Neural cell (in vitro differentiated cells): ENCODE measurements at regions not wholly inside any gene's neighbourhood (a gene's known extent, or its start where the extent isn't known, plus 50 kb on each side); places are given as distances from the start of the nearest gene placed in this dataset.

ENCODE experiments used
- H2AFZ ChIP-seq: fragments of 200-600, 300-800 bp; sonication (generic), shearing (Covaris generic); 2 replicates; pipeline ENCODE4 v1.6.0; 2014; ENCODE audit warnings: low read depth, mild to moderate bottlenecking, antibody characterized with exemption, low read length, moderate library complexity
- H3F3A ChIP-seq: fragments of 200-600 bp; shearing (Covaris generic); 2 replicates; pipeline ENCODE4 v1.6.1; 2016; ENCODE audit warnings: mild to moderate bottlenecking, moderate library complexity, mixed read lengths, antibody characterized with exemption, low read length; ENCODE audit not compliant: insufficient read depth, poor library complexity, severe bottlenecking
- H3K27ac ChIP-seq: fragments of 200-600, 300-800 bp; sonication (generic), shearing (Covaris generic); 2 replicates; pipeline ENCODE4 v1.5.1; 2014; ENCODE audit warnings: mild to moderate bottlenecking, low read length, moderate library complexity
- H3K27me3 ChIP-seq: fragments of 300-800, 200-600 bp; sonication (generic), shearing (Covaris generic); 2 replicates; pipeline ENCODE4 v1.6.0; 2014; ENCODE audit warnings: mild to moderate bottlenecking, low read depth, low read length, moderate library complexity; ENCODE audit not compliant: insufficient read depth
- H3K36me3 ChIP-seq: fragments of 300-800, 200-600 bp; sonication (generic), shearing (Covaris generic); 2 replicates; pipeline ENCODE4 v1.5.1; 2014; ENCODE audit warnings: mild to moderate bottlenecking, antibody characterized with exemption, low read length, moderate library complexity; ENCODE audit not compliant: insufficient read depth
- H3K4me2 ChIP-seq: fragments of 300-800, 200-600 bp; sonication (generic), shearing (Covaris generic); 2 replicates; pipeline ENCODE4 v1.6.0; 2014; ENCODE audit warnings: mild to moderate bottlenecking, low read length
- H3K4me3 ChIP-seq: fragments of 300-800, 200-600 bp; sonication (generic), shearing (Covaris generic); 2 replicates; pipeline ENCODE4 v1.5.1; 2014; ENCODE audit warnings: mild to moderate bottlenecking, low read length, moderate library complexity
- H3K79me2 ChIP-seq: fragments of 200-600 bp; shearing (Covaris generic); replicated peaks from 2 replicates; pipeline ENCODE4 v1.6.0; 2014; ENCODE audit warnings: mild to moderate bottlenecking, low read length, moderate library complexity; ENCODE audit not compliant: insufficient read depth
- H3K9ac ChIP-seq: fragments of 300-800, 200-600 bp; sonication (generic), shearing (Covaris generic); 2 replicates; pipeline ENCODE4 v1.6.1; 2016; ENCODE audit warnings: mild to moderate bottlenecking, low read length, mixed read lengths
- H3K9me2 ChIP-seq: fragments of 200-600 bp; shearing (Covaris generic); 2 replicates; pipeline ENCODE4 v1.6.1; 2016; ENCODE audit warnings: mild to moderate bottlenecking, low read length, mixed read lengths; ENCODE audit not compliant: insufficient read depth
- H3K9me3 ChIP-seq: fragments of 200-600, 300-800 bp; sonication (generic), shearing (Covaris generic); 2 replicates; pipeline ENCODE4 v1.6.1; 2016; ENCODE audit warnings: mild to moderate bottlenecking, mixed run types, low read length, moderate library complexity, mixed read lengths
- H4K20me1 ChIP-seq: fragments of 200-600 bp; shearing (Covaris generic); 2 replicates; pipeline ENCODE4 v1.6.1; 2016; ENCODE audit warnings: mild to moderate bottlenecking, mixed run types; ENCODE audit not compliant: insufficient read depth
- EP300 ChIP-seq: fragments of 450-650 bp; conservative IDR thresholded peaks from 2 replicates; pipeline ENCODE4 v1.6.1; 2014; ENCODE audit warnings: antibody characterized with exemption, mild to moderate bottlenecking, moderate library complexity; ENCODE audit not compliant: poor library complexity, severe bottlenecking
- EZH2 ChIP-seq: fragments of 200-600, 300-800 bp; shearing (Covaris generic), sonication (generic); IDR thresholded peaks from 2 replicates; pipeline ENCODE4 v1.6.1; 2014; ENCODE audit warnings: antibody characterized with exemption, low read length, borderline replicate concordance, mild to moderate bottlenecking; ENCODE audit not compliant: insufficient read depth, poor library complexity, severe bottlenecking
- MXI1 ChIP-seq: fragments of 450-650 bp; conservative IDR thresholded peaks from 2 replicates; pipeline ENCODE4 v1.6.1; 2014; ENCODE audit warnings: antibody characterized with exemption, mild to moderate bottlenecking; ENCODE audit not compliant: poor library complexity, severe bottlenecking
- POLR2AphosphoS5 ChIP-seq: IDR thresholded peaks from 2 replicates; pipeline ENCODE4 v1.6.1; 2012
- RAD21 ChIP-seq: fragments of 450-650 bp; conservative IDR thresholded peaks from 2 replicates; pipeline ENCODE4 v1.6.1; 2014; ENCODE audit warnings: antibody characterized with exemption, mild to moderate bottlenecking, moderate library complexity
- SMC3 ChIP-seq: fragments of 450-650 bp; conservative IDR thresholded peaks from 2 replicates; pipeline ENCODE4 v1.6.1; 2014; ENCODE audit warnings: antibody characterized with exemption, mild to moderate bottlenecking, moderate library complexity; ENCODE audit not compliant: poor library complexity
- TAF1 ChIP-seq: IDR thresholded peaks from 2 replicates; pipeline ENCODE4 v1.6.1; 2012; ENCODE audit warnings: low read depth
- TF ChIP-seq, protein P1 (sequence below): fragments of 450-650 bp; IDR thresholded peaks from 2 replicates; pipeline ENCODE4 v1.5.1; 2014; ENCODE audit warnings: antibody characterized with exemption, mild to moderate bottlenecking, moderate library complexity; ENCODE audit not compliant: poor library complexity, severe bottlenecking
- TF ChIP-seq, protein P2 (sequence below): IDR thresholded peaks from 2 replicates; pipeline ENCODE4 v1.6.1; 2012; ENCODE audit warnings: borderline replicate concordance

DNA sequence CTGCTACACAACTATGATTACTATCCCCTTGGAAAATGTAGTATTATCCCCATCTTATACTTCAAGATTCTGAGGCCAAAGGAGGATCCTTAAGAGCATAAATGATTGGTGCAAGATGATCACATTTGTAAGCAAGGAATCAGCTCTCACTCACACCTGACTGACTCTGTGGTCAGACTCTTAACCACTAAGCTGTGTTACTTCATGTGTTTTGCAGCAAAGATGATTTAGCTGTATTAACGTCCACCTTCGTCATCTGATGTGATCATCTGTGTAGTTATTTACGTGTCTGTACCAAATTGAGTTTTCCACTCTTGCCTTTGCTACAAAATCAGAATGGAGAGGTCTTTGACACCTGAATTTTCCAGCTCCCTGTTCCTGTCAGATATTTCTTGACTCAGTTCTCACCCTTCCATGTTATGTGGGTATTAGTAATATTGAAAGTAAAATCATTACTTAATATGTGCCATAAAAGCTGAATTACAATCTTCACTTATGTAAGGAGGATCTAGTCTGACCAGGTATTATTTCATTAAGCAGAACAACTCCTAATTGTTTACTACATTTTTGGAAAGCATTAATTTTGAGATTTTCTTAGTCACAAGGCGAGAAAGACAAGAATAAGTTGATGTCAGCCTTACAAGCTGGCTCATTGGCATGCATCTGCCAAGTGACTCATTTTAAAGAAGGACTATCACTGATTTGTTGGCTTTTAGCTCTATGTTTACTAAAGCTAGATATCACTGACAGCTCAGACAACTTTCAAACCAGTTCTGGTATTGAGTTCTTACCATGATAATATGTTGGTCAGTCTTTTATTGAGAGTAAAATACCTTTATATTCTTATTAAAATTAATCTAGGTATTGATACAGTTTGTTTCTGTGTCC, 1279.8 kb upstream of the PCDH9 start:
- H3K36me3 ChIP-seq: no peaks in the 10 kb centered on the region
- no peak overlapping the region for H3K9ac ChIP-seq
- no peak overlapping the region for H3K4me3 ChIP-seq
- no peak for TF ChIP-seq EZH2
- H4K20me1 ChIP-seq: no peaks in the 10 kb centered on the region
- H3K9me3 ChIP-seq: no peaks in the 10 kb centered on the region
- no peak overlapping the region for H2AFZ ChIP-seq
- H3K9me2 ChIP-seq: no peaks in the 10 kb centered on the region
- no peaks in the 10 kb centered on the region for H3K27me3 ChIP-seq
- no peaks in the 10 kb centered on the region for H3K79me2 ChIP-seq
- H3K27ac ChIP-seq: no peak overlapping the region
- H3F3A ChIP-seq: no peaks in the 10 kb centered on the region
- no peak overlapping the region for H3K4me2 ChIP-seq

DNA sequence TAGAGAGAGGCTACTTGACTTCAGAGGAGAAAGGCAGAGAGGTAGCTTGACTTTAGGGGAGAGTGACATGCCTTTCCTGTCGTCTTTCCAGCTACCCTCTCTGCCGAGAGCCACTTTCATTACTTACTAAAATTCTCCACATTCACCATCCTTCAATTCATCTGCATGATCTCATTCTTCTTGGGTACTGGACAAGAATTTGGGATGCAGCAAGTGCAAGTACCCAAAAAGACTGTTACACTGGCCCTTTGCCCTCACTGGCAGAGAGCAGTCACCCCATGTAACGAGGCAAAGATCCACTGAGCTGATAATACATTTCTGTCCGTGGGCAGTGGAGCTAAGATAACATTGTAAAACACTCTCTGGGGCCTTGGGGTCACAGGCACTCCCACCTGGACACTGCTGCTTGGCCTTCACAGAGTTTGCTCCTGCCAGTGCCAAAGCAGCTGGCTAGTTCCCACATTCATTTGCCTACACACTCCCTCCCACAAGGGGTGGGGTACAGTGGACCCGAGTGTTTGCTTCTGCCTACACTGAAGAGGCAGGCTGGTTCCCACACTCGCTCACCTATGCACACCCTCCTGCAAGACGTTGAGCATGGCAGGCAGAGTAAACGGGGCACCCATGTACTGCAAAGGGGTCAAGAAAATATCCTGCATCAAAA, 1276.9 kb upstream of the PCDH9 start:
- Histone ChIP-seq H3K79me2 (no peaks in the 10 kb centered on the region), H3K9me3 (no peaks in the 10 kb centered on the region), H3K4me3 (no peak overlapping the region), H3K27me3 (no peaks in the 10 kb centered on the region), H3K36me3 (no peaks in the 10 kb centered on the region), H3K4me2 (no peak overlapping the region), H3K9ac (no peak overlapping the region), H3K27ac (no peak overlapping the region), H3K9me2 (no peaks in the 10 kb centered on the region), H2AFZ (no peak overlapping the region), H3F3A (no peaks in the 10 kb centered on the region), H4K20me1 (no peaks in the 10 kb centered on the region)
- TF ChIP-seq, protein P1, sequence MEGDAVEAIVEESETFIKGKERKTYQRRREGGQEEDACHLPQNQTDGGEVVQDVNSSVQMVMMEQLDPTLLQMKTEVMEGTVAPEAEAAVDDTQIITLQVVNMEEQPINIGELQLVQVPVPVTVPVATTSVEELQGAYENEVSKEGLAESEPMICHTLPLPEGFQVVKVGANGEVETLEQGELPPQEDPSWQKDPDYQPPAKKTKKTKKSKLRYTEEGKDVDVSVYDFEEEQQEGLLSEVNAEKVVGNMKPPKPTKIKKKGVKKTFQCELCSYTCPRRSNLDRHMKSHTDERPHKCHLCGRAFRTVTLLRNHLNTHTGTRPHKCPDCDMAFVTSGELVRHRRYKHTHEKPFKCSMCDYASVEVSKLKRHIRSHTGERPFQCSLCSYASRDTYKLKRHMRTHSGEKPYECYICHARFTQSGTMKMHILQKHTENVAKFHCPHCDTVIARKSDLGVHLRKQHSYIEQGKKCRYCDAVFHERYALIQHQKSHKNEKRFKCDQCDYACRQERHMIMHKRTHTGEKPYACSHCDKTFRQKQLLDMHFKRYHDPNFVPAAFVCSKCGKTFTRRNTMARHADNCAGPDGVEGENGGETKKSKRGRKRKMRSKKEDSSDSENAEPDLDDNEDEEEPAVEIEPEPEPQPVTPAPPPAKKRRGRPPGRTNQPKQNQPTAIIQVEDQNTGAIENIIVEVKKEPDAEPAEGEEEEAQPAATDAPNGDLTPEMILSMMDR: no peak
- TF ChIP-seq TAF1: no peak

DNA sequence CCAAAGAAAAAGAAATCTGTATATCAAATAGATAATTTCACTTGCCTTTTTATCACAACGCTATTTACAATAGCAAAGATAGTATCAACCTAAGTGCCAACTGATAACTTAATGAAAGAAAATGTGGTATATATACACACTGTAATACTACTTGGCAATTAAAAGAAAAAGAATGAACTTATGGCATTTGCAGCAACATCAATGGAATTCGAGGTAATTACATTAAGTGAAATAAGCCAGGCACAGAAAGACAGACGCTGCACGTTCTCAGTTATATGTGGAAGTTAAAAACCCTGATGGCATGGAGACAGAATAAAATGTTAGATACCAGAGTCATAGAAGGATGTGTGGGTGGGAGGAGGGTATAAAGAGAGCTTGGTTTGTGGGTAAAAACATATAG, 1260.5 kb upstream of the PCDH9 start:
- no peak for TF ChIP-seq TAF1
- TF ChIP-seq POLR2AphosphoS5: no peak
- no peak for TF ChIP-seq MXI1
- TF ChIP-seq, protein P2, sequence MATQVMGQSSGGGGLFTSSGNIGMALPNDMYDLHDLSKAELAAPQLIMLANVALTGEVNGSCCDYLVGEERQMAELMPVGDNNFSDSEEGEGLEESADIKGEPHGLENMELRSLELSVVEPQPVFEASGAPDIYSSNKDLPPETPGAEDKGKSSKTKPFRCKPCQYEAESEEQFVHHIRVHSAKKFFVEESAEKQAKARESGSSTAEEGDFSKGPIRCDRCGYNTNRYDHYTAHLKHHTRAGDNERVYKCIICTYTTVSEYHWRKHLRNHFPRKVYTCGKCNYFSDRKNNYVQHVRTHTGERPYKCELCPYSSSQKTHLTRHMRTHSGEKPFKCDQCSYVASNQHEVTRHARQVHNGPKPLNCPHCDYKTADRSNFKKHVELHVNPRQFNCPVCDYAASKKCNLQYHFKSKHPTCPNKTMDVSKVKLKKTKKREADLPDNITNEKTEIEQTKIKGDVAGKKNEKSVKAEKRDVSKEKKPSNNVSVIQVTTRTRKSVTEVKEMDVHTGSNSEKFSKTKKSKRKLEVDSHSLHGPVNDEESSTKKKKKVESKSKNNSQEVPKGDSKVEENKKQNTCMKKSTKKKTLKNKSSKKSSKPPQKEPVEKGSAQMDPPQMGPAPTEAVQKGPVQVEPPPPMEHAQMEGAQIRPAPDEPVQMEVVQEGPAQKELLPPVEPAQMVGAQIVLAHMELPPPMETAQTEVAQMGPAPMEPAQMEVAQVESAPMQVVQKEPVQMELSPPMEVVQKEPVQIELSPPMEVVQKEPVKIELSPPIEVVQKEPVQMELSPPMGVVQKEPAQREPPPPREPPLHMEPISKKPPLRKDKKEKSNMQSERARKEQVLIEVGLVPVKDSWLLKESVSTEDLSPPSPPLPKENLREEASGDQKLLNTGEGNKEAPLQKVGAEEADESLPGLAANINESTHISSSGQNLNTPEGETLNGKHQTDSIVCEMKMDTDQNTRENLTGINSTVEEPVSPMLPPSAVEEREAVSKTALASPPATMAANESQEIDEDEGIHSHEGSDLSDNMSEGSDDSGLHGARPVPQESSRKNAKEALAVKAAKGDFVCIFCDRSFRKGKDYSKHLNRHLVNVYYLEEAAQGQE: no peak
- TF ChIP-seq RAD21: no peak
- no peak for TF ChIP-seq EZH2
- TF ChIP-seq SMC3: no peak
- TF ChIP-seq, protein P1: no peak
- TF ChIP-seq EP300: no peak
- Histone ChIP-seq H3K9ac (no peak overlapping the region), H4K20me1 (no peaks in the 10 kb centered on the region), H3K4me3 (no peak overlapping the region), H3K36me3 (no peaks in the 10 kb centered on the region), H3K27ac (no peak overlapping the region), H3K9me2 (no peaks in the 10 kb centered on the region), H3K79me2 (no peaks in the 10 kb centered on the region), H3K27me3 (no peaks in the 10 kb centered on the region), H3K9me3 (no peaks in the 10 kb centered on the region), H3F3A (no peaks in the 10 kb centered on the region), H2AFZ (no peak overlapping the region), H3K4me2 (no peak overlapping the region)
